ENCODE measurements at regions not wholly inside any gene's neighbourhood (a gene's known extent, or its start where the extent isn't known, plus 50 kb on each side); places are given as distances from the start of the nearest gene placed in this dataset.

- no peak for TF ChIP-seq POLR2A (IDR thresholded peaks at IDR 0.05)
- TF ChIP-seq CTCF (IDR thresholded peaks at IDR 0.05) = no peak
- TF ChIP-seq POLR2AphosphoS5 (IDR thresholded peaks at IDR 0.05) = no peak
These were observed 932.5 kb upstream of the MIR17HG start for GRCh38 chr13:90414691-90415596.

Measured in prostate gland (tissue), 2 donors.